GM18498 (cell line): ENCODE measurements at regions not wholly inside any gene's neighbourhood (a gene's known extent, or its start where the extent isn't known, plus 50 kb on each side); places are given as distances from the start of the nearest gene placed in this dataset.
"Not testable (repeated sequence)": the region's sequence is repeated elsewhere in the genome, so short reads cannot be mapped to it uniquely, and the experiment has no call there.

Experiments
- ATAC-seq: cut with Tn5 transposase; IDR thresholded peaks from one replicate; pipeline ENCODE4 v1.9.1; 2021; ENCODE audit warnings: mild to moderate bottlenecking, moderate library complexity; ENCODE audit not compliant: unreplicated experiment

- ATAC-seq, result not testable (repeated sequence)
These were observed 254.5 kb downstream of the DLL1 start for GRCh38 chr6:170036367-170036766.

- no peak for ATAC-seq
These were observed 255.0 kb downstream of the DLL1 start for GRCh38 chr6:170035901-170036304.

GRCh38 chr6:170035044-170035443 is 255.8 kb downstream of the DLL1 start:
- ATAC-seq, result no peak

GRCh38 chr6:170034294-170034693 is 256.6 kb downstream of the DLL1 start:
- ATAC-seq, result no peak

GRCh38 chr6:170033666-170034065 is 257.2 kb downstream of the DLL1 start:
- ATAC-seq, result no peak

GRCh38 chr6:170032706-170033309 is 258.1 kb downstream of the DLL1 start:
- ATAC-seq, result no peak

GRCh38 chr6:170032197-170032596 is 258.7 kb downstream of the DLL1 start:
- ATAC-seq, result no peak

- no peak for ATAC-seq
These were observed 259.2 kb downstream of the DLL1 start for GRCh38 chr6:170031684-170032121.

GRCh38 chr6:170030821-170031471 is 259.9 kb downstream of the DLL1 start:
- ATAC-seq, result no peak

GRCh38 chr6:170030284-170030815 is 260.5 kb downstream of the DLL1 start:
- ATAC-seq, result no peak

GRCh38 chr6:170029416-170030283 is 261.2 kb downstream of the DLL1 start:
- no peak for ATAC-seq

- ATAC-seq, result no peak
These were observed 262.1 kb downstream of the DLL1 start for GRCh38 chr6:170028629-170029345.

GRCh38 chr6:170027647-170028043 is 263.2 kb downstream of the DLL1 start:
- ATAC-seq, result no peak

- no peak for ATAC-seq
These were observed 263.9 kb downstream of the DLL1 start for GRCh38 chr6:170026751-170027646.

- ATAC-seq, result no peak
These were observed 264.7 kb downstream of the DLL1 start for GRCh38 chr6:170025935-170026750.

- no peak for ATAC-seq
These were observed 265.5 kb downstream of the DLL1 start for GRCh38 chr6:170025341-170025911.

GRCh38 chr6:170024940-170025339 is 265.9 kb downstream of the DLL1 start:
- no peak for ATAC-seq

- ATAC-seq, result no peak
These were observed 267.0 kb downstream of the DLL1 start for GRCh38 chr6:170023620-170024521.
